Heart right ventricle (tissue), 16 donors: ENCODE measurements at regions not wholly inside any gene's neighbourhood (a gene's known extent, or its start where the extent isn't known, plus 50 kb on each side); places are given as distances from the start of the nearest gene placed in this dataset.

Source experiments
- ATAC-seq, 8 donors: fragments of 200-7000 bp; cut with Tn5 transposase; one replicate each; pipeline ENCODE4 v1.9.1; 2020; ENCODE audit warnings: mild to moderate bottlenecking in 8 of 8, moderate library complexity in 8 of 8, moderate number of reproducible peaks in 1 of 8
- DNase-seq, 2 donors: peaks; one replicate each; pipeline ENCODE4 v3.0.0-alpha.2; 2020
- H3K27ac ChIP-seq, 10 donors: fragments of 200-600 bp; sonication (generic) in 2 of 10; one replicate each; pipeline versions ENCODE4 v1.5.0 to v1.8.0; 2020 to 2022; ENCODE audit warnings: mild to moderate bottlenecking in 3 of 10
- H3K27me3 ChIP-seq, 7 donors: fragments of 200-600 bp; one replicate each; pipeline ENCODE4 v1.8.0; 2021 to 2022; ENCODE audit warnings: mild to moderate bottlenecking in 2 of 7
- H3K36me3 ChIP-seq, 9 donors: fragments of 200-600 bp; sonication (generic) in 1 of 9; one replicate each; pipeline versions ENCODE4 v1.5.0 to v1.8.0; 2020 to 2022; ENCODE audit warnings: mild to moderate bottlenecking in 2 of 9
- H3K4me1 ChIP-seq, 9 donors: fragments of 200-600 bp; sonication (generic) in 1 of 9; one replicate each; pipeline versions ENCODE4 v1.5.0 to v1.8.0; 2020 to 2022; ENCODE audit warnings: mild to moderate bottlenecking in 4 of 9
- H3K4me3 ChIP-seq, 10 donors: fragments of 200-600 bp; sonication (generic) in 2 of 10; one replicate each; pipeline versions ENCODE4 v1.5.0 to v1.8.0; 2020 to 2022; ENCODE audit warnings: mild to moderate bottlenecking in 7 of 10, moderate library complexity in 2 of 10
- H3K9me3 ChIP-seq, 11 donors: fragments of 200-600 bp in 10 of 11; sonication (generic) in 2 of 11; one replicate each; pipeline versions ENCODE4 v1.5.0 to v1.8.0; 2013 to 2022; ENCODE audit warnings: mild to moderate bottlenecking in 2 of 11, control low read depth in 1 of 11, moderate library complexity in 1 of 11
- WGBS, 2 donors: extraction: QIAGEN DNeasy Blood & Tissue Kit; methylation state at CpG; one replicate each; pipeline ENCODE4 v1.1.7; 2013; ENCODE audit warnings: inconsistent platforms in 1 of 2; 5-methylcytosine and 5-hydroxymethylcytosine counted together
- intact Hi-C, 10 donors: fragments of 100-400 bp; cut with DNase I; formaldehyde crosslinking; loops; one replicate each; pipeline versions ENCODE4 v1.11.1 to v1.14.2; 2022
- TF ChIP-seq, protein P1 (sequence below), 9 donors: fragments of 200-600 bp; sonication (generic) in 2 of 9; IDR thresholded peaks; one replicate each; pipeline versions ENCODE4 v1.5.0 to v1.8.0; 2021 to 2022; ENCODE audit warnings: antibody characterized with exemption in 9 of 9, mild to moderate bottlenecking in 5 of 9, moderate library complexity in 1 of 9
- donor health status: Arrhythmogenic right ventricular cardiomyopathy.
- donor health status: ischemic (EF 13 %, LVEDD 7.1; RV severe dilation, severe dysfunction).
- donor health status: healthy with polysubstance abuse.
- donor health status: DM: no; HTN: yes; CAD: no.
- donor health status: DM: no; HTN: no; CAD: no.
- donor health status: ischemic (EF 25% LVEDD 6.9; RV normal size, moderate dysfunction).
- donor health status: ischemic (EF 25% LVEDD 5.7; RV mildly dilated, moderate dysfunction).
- donor health status: healthy.
- donor health status: DM: yes; HTN: yes; CAD: no.
- donor health status: Ischemic cardiomyopathy.
- donor health status: ischemic (EF 35%, LVEDD 5.7; RV mildly dilated, moderate dysfunction).
- donor health status: nonischemic (EF 11% LVEDD 7.7; RV severe dilation, severe dysfunction).
- donor health status: DM: yes; HTN: yes; CAD: no.
- donor health status: PGD.
- donor health status: ischemic (EF 29% LVEDD 5.4; RV normal size, mild dysfunction).
- donor health status: nonischemic (EF 23%, LVEDD 6.1; RV moderate dilation, normal function).

DNA sequence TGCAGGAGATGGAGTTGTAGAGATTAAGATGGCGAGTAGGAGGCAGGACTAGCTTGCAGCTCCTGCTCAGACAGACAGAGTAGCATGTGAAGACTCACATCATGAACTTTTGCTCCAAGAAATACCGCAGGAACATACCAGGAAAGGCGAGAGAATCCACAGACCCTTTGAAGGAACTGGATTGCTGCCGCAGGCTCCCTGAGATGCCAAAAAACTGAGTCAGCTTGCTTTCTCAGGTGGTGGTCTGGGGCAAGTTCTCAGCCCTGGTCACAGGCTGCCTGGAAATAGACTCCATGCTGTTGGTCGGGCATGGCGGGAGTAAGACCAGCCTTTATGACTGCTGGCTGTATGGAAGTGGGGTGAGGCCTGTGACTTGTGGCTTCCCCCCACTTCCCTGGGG, 163.6 kb upstream of the NAV3 start:
- intact Hi-C loops, result no loop called here
- no peaks in the 10 kb centered on the region for H3K36me3 ChIP-seq
- H3K4me3 ChIP-seq, result no peak overlapping the region
- DNase-seq (no peak), ATAC-seq (no peak)
- TF ChIP-seq, protein P1, sequence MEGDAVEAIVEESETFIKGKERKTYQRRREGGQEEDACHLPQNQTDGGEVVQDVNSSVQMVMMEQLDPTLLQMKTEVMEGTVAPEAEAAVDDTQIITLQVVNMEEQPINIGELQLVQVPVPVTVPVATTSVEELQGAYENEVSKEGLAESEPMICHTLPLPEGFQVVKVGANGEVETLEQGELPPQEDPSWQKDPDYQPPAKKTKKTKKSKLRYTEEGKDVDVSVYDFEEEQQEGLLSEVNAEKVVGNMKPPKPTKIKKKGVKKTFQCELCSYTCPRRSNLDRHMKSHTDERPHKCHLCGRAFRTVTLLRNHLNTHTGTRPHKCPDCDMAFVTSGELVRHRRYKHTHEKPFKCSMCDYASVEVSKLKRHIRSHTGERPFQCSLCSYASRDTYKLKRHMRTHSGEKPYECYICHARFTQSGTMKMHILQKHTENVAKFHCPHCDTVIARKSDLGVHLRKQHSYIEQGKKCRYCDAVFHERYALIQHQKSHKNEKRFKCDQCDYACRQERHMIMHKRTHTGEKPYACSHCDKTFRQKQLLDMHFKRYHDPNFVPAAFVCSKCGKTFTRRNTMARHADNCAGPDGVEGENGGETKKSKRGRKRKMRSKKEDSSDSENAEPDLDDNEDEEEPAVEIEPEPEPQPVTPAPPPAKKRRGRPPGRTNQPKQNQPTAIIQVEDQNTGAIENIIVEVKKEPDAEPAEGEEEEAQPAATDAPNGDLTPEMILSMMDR (IDR thresholded peaks at IDR 0.05), result no peak
- WGBS, 2 donors, result 90 to 93% methylated on average over 6 of the region's 6 CpGs
- H3K27ac ChIP-seq, result no peak overlapping the region
- H3K9me3 ChIP-seq, result peaks cover 0 to 10% (median 0%) of the 10 kb centered on the region in 11 donors
- no peaks in the 10 kb centered on the region for H3K4me1 ChIP-seq
- H3K27me3 ChIP-seq, result no peaks in the 10 kb centered on the region

DNA sequence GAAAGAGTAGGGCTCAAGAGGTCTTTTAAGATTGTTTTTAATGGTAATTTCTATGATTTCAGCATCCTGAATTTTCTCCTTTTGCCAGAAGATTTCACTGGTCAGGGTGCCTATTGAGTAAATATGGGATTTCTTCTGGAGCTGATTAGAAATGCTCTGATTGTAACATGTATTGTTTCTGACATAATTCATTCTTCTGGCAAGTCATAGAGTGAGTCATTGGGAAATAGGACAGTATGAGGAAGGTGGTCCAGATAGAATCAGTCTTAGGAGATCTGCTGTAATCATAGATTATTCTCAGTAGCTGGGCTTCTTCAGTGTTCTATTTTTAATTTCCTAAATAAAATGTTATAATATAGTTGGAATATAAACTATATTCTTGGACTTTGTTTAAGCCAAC, 182.0 kb upstream of the NAV3 start:
- ATAC-seq, result no peak
- intact Hi-C loops, result no loop called here
- H3K4me3 ChIP-seq, result no peak overlapping the region

DNA sequence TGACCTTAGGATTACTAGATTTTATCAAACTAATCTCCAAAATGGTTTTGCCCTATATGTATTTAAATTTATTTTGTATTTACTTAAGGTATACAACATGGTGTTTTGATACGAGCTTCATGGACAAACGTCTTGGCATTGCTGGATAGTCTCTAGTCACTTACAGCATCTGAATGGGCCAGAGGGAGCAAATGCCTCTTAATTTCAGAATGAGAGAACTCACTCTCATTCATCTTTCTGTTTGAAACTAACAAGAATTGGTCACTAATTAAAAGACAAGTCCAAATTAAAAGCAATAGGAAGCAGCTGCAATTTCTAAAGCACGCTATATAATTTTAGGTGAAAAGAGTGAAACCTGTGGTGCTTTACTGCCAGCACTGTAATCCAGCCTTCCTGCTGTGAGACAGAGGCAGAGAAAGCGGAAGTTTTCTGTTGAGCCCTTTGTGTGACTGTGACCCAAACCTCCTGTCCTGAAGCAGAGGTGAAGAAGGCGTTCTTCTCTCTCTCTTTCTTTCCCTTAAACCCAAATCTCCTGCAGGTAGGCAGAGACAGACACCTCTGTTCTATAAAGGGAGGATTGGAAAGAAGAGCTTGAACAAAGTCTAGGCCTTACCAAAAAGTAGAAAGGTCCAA, 184.6 kb upstream of the NAV3 start:
- H3K27me3 ChIP-seq, result no peaks in the 10 kb centered on the region
- TF ChIP-seq, protein P1 (IDR thresholded peaks at IDR 0.05), result no peak
- H3K27ac ChIP-seq, result no peak overlapping the region
- ATAC-seq, result no peak
- intact Hi-C loops, result no loop called here
- H3K4me3 ChIP-seq, result no peak overlapping the region
- no peak for DNase-seq
- H3K4me1 ChIP-seq, result no peaks in the 10 kb centered on the region
- WGBS, 2 donors, result 80 to 88% methylated on average over 5 of the region's 5 CpGs
- H3K36me3 ChIP-seq, result no peaks in the 10 kb centered on the region
- H3K9me3 ChIP-seq, result no peaks in the 10 kb centered on the region

More for the DNA sequence above, 182.0 kb upstream of the NAV3 start:
- Histone ChIP-seq H3K27me3 (no peaks in the 10 kb centered on the region), H3K27ac (no peak overlapping the region), H3K4me1 (no peaks in the 10 kb centered on the region), H3K36me3 (no peaks in the 10 kb centered on the region), H3K9me3 (no peaks in the 10 kb centered on the region)
- DNase-seq, result no peak
- TF ChIP-seq, protein P1 (IDR thresholded peaks at IDR 0.05), result no peak

DNA sequence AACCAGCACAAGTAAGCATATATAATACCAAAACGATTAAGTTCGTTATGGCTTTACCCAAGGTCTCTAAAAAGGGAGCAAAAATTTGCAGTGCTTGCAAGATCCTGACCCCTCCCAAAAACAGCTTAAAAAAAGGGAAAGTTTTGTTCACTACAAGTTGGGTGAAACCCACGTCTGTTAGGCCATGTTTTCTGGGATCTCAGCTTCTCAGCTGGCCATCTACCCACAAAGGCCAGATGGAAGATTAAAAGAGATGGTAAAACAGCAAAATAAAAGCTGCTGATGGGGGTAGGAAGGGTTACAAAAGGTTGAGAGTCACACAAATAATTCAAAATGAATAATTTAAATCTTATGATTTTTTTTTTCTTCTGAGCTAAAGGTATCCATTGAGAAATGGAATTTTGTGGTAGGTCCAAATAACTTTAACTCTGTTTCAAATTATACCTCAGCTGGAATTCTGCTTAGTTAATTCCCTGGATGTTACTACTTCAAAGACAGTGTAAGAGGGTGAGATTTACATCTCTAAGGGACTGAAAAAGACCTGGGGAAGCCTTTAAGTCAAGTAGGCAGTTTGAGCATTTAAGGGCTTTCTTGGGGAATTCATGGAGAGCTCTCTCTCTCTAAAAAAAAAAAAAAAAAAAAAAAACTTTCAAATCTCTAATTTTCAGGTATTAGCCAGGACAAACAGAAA, 185.6 kb upstream of the NAV3 start:
- H3K9me3 ChIP-seq, result no peaks in the 10 kb centered on the region
- H3K36me3 ChIP-seq, result no peaks in the 10 kb centered on the region
- no peak for ATAC-seq
- no peak for DNase-seq
- H3K27me3 ChIP-seq, result no peaks in the 10 kb centered on the region
- no peaks in the 10 kb centered on the region for H3K4me1 ChIP-seq
- intact Hi-C loops, result no loop called here
- WGBS, 2 donors, result 64 to 81% methylated on average over 3 of the region's 3 CpGs
- TF ChIP-seq, protein P1 (IDR thresholded peaks at IDR 0.05), result no peak
- no peak overlapping the region for H3K4me3 ChIP-seq
- no peak overlapping the region for H3K27ac ChIP-seq
